GM21381 (cell line): ENCODE measurements at regions not wholly inside any gene's neighbourhood (a gene's known extent, or its start where the extent isn't known, plus 50 kb on each side); places are given as distances from the start of the nearest gene placed in this dataset.

ENCODE experiments used
- ATAC-seq: cut with Tn5 transposase; IDR thresholded peaks from one replicate; pipeline ENCODE4 v1.9.1; 2021; ENCODE audit warnings: mild to moderate bottlenecking, moderate library complexity; ENCODE audit not compliant: unreplicated experiment

DNA sequence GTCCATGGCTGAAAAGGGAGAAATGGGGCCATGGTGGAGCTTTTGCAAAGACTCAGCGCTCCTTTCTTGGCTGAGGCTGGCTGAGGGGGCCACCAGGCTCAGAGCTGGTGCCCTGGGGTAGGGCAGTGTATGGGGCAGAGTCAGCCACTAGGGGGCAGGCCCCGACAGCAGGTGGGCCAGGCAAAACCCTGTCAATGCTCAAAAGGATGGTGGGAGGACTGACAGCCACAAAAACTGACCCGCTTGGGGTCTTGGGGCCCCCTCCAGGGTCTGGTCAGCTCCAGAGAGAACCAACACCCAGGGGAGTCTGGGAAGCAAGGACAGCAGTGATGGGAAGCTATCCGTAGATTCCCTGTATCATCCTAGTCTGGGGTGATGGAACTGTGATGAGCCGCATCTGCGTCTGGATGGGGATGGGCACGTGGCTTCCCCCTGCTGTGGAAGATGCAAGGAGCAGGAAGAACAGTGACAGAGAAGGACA is 306.9 kb downstream of the DHX35 start:
- no peak for ATAC-seq

DNA sequence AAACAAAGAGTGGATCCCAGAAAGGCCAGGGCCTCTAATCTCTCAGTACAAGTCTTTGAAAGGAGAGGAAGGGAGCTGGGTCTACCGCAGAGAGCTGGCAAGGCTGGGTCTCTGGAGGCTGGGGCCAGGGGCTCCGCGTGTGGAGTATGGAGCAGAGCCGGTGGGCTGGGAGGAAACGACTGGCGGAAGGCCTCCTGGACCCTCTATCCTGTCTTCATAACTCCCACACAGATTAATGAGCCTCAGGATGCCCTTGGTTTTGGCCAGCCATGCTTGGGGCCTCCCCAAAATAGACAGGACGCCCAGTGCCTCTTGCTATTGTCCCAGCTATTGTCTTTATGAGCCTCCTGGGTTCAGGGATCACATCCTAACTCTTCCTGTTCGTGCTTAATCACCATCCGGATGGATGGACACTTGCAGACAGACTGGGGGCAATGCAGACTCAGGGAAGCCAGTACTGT is 306.4 kb downstream of the DHX35 start:
- no peak for ATAC-seq

DNA sequence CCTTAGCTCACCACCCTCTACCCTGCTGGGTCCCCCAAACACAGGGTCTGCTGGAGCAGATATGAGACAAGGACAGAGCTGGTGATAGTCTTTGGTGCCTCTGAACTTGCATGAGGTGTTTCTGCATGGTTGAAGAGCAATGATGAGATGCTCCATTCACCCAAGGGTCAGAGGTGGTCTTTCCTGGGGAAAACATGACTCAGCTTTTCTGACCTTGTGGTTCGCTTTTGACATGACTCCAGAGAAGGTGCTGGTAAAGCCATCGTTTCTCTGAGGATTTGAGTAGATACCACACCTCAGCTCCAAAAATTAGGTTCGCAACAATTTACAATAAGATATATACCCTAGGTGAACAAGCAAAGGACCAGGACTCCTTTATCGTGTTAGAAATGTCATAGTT is 304.8 kb downstream of the DHX35 start:
- ATAC-seq: no peak

- no peak for ATAC-seq
These were observed 302.5 kb downstream of the DHX35 start for GRCh38 chr20:39264506-39265172.

DNA sequence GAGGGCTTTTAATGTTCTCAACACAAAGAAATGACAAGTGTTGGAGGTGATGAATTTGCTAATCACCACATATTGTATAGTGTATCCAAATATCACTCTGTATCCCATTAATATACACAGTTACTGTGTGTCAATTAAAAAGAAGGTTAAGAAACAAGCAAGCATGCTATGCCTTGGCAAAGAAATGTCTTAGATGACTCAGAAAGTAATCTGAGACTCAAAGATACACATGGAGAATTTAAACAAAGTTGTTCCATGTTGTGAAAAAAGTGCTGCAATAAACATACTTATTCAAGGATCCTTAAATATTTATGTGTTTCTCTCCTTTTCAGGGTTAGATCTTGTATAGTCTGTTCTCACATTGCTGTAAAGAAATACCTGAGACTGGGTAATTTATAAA is 300.9 kb downstream of the DHX35 start:
- no peak for ATAC-seq

- ATAC-seq: no peak
These were observed 297.7 kb downstream of the DHX35 start for GRCh38 chr20:39259808-39260207.

DNA sequence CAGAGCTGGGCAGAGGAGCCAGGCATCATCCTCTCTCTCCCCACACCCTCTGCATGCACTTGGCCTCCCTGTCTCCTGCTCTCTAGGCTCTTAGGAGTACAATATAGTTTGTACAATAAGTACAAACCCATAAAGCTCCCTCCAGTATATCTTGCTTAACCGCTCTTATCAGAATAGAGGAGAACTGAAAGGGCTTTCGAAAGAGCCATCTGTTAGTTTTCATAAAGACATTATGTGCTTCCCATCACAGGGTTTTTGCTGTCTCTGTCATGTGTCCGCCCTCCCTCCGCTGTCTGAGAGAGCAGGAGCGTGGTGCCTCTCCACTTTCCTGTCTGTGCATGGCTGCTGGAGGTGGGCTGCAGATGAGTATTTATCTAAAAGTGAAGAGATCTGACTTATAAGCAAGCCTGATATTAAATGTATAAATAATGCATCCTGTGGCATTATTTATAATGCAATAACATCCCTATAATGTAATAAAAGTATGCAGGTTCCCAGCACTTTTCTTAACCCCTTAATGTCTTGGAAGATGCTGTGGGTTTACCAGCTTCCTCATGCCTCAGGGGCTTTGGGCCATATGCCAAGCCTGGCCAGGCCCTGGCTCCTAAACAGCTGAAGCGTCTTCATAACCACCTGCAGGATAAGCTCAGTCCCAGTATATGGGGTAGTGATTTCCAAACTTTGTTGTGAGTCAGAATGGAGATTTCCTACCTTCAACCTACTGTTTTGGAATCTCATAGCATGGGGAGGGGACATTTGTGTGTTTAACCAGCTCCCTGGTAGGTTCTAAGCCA is 297.1 kb downstream of the DHX35 start:
- no peak for ATAC-seq

GRCh38 chr20:39258253-39258652 is 296.1 kb downstream of the DHX35 start:
- no peak for ATAC-seq

GRCh38 chr20:39253051-39253755 is 291.1 kb downstream of the DHX35 start:
- ATAC-seq: no peak

DNA sequence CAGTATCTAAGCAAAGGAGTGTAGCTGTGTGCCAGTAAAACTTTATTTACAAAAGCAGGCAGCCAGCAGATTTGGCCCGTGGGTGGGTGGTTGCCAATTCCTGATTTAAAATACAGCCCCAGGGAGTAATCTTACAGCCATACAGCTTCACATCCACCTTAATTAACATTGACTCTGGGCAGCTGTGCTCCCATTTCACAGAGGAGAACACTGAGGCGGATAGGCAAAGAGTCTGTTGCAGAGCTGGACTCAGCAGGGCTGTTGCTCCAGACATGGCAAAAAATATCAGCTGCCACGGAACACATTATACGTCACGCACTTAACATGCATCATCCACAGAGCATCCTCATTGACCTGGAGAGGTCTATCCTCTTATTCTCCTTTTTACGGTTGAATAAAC is 289.9 kb downstream of the DHX35 start:
- ATAC-seq: no peak

- no peak for ATAC-seq
These were observed 287.7 kb downstream of the DHX35 start for GRCh38 chr20:39249798-39250197.

- ATAC-seq: no peak
These were observed 286.8 kb downstream of the DHX35 start for GRCh38 chr20:39248862-39249485.

DNA sequence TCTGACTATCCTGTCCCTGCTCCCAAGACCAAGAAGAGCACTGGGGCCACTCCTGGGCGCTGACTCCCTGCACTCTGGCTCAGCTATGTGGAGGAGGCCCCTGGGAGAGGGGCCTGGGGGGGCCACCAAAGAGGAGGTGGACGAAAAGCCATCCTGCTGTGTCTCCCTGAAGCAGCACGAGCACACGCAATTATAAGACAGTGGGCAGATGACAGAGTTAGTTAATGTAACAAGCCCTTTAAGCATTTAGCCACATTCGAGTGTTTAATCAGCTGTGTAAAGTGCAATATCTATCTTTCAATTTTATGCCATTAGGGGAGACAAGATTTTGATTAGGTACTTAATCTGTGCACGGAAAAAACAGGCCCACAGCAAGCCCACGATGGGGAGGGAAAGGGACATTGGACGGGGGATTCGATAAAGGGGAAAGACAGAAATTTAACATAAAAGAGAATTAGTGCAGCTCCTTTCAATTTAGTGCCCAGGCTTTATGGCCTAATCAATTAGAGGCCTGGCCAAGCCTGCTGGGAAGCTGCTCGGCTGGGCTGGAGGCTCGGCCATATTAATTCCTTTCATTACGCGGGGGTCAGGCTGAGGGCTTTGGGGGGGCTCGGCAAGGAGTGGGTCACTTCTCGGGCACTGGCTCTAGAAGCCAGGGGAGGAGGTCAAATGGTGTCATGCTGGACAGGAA is 286.2 kb downstream of the DHX35 start:
- ATAC-seq: no peak

DNA sequence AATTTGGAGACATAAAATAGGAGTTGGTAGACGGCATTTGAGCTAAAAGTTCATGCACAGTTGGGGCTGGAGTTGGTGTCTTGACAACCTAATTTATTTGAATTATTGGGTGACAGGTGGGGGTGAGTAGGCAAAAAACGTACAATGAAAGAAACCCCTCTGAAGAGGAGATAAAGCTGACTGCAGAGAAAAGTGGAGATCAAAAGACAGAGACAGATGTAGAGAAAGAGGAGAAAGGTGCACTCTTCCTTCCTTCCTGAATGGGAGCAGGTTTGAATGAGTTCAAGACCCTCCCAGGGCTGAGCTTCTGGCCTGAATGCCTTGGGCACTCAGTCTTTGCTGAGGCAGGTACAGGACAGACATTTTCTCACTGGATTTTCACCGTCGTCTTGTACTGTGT is 284.3 kb downstream of the DHX35 start:
- ATAC-seq: no peak

DNA sequence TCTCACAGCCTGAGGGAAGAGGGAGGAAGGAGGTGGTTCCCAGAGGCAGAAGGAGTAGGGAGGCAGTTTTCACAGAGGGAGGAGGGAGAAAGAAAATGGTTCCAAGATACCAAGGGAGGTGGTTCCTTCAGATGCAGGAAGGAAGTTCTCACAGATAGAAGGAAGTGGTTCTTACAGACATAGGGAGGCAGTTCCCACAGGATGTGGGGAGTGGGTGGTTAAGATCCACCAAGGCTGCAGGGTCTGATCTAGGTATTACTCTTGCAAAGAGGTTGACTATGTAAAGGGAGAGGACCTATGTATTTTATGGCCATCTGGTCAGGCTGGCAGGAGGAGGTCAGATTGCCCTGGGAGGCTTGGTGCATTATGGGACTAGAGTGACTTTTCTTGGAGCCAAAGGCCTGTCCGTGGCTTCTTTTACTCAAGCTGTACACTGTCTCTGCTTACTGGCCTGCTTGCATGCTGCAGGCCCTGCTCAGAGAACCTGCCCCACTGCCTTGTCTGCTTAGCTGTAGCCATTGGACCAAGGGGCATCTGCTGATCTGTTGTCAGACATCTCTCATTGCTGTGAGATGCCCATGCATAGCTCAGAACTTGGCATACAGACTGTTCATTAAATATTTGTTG is 283.7 kb downstream of the DHX35 start:
- ATAC-seq: no peak

DNA sequence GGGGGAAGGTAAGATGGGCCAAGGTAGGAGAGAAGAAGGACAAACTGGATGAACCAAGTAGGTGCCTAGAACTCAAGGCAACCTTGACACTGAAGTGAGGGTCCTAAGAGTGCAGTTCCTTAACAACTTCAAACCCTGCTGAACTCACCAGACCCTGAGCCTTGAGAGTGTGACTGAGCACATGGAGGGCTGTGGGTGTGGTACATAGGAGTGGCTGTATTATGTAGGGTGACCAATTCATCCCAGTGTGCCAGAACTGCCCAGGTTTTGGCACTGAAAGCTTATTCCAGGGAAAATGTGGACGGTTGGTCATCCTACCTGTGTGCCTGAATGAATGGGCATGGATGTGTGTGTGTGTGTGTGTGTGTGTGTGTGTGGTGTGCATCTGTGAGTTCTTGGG is 281.8 kb downstream of the DHX35 start:
- no peak for ATAC-seq

- ATAC-seq: no peak
These were observed 280.5 kb downstream of the DHX35 start for GRCh38 chr20:39242614-39243013.

DNA sequence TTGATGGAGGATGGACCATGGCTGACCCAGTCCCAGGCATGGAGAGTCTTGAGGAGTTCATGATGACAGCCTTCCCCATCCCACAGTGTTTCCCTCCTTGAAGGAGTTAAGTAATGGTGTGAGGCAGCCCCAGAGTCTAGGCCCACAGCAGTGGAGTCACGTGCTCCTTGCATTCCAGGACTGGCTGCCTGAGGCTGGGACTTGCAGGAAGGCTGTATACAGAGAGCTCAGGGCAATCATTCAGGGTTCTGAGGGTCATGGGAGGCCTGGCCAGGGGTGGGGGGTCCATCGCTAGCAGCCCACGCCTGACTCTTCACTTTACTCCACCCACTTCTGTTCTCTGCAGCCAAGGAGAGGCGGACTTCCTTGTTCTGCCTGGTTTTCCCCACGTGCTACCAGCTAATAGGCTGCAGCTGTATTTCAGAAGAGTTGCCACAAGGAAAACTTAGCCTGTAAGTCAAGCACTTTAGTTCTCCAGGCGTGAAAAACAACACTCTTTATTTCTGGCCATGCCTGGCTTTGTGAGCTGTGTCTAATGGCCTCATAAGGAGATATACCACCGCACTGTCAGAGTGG is 272.5 kb downstream of the DHX35 start:
- no peak for ATAC-seq

DNA sequence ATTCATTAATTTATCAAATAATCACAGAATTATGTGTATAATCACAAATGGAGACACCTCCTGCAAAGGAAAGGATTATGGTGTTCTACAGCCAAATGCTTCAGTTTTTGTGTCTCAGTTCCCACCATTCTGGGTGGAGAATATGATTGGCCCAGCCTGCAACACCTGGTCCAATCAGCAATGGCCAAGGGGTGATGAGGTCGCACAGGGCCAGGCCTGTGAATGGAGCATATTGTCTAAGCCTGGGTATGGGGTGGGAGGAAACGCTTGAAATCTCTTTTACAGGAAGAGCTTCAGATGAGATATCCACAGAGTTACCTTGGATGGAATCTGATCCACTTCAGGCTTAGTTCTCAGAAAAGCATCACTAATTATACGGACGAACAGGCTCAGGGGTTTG is 271.6 kb downstream of the DHX35 start:
- ATAC-seq: no peak

DNA sequence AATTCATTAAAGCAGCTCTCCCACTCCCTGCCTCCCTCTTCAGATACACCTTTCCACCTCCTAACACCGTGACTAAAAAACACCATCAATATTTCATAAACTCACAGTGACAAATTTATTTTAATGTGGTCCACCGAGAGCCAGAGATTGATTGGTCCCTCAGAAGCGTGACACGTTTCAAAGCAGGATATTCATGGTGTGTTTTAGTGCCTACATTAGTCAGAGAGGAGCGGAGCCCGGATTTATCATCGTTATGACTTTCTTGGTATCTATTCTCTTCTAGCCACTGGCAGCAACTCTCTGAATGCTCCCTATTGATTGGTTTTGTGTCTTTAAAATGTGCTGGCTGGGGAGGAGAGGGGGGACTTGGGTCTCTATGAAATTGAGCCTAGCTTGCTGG is 265.3 kb downstream of the DHX35 start:
- no peak for ATAC-seq
